HUES64 (cell line): ENCODE measurements at regions not wholly inside any gene's neighbourhood (a gene's known extent, or its start where the extent isn't known, plus 50 kb on each side); places are given as distances from the start of the nearest gene placed in this dataset.

Experiments used
- H3K27ac ChIP-seq: 2 replicates; pipeline ENCODE4 v1.7.0; 2013; ENCODE audit warnings: low read depth, low read length, inconsistent platforms
- H3K27me3 ChIP-seq: 2 replicates; pipeline ENCODE4 v1.6.1; 2013; ENCODE audit warnings: mild to moderate bottlenecking, low read length; ENCODE audit not compliant: insufficient read depth
- H3K36me3 ChIP-seq: 2 replicates; pipeline ENCODE4 v1.6.1; 2013; ENCODE audit warnings: mild to moderate bottlenecking, low read length; ENCODE audit not compliant: insufficient read depth
- H3K4me1 ChIP-seq: 2 replicates; pipeline ENCODE4 v1.6.1; 2013; ENCODE audit warnings: mild to moderate bottlenecking, low read length, moderate library complexity; ENCODE audit not compliant: insufficient read depth
- H3K4me3 ChIP-seq: 2 replicates; pipeline ENCODE4 v1.5.1; 2013; ENCODE audit warnings: mild to moderate bottlenecking, low read length, moderate library complexity
- H3K9ac ChIP-seq: 2 replicates; pipeline ENCODE4 v1.6.1; 2013; ENCODE audit warnings: mild to moderate bottlenecking, low read depth, low read length
- H3K9me3 ChIP-seq: 2 replicates; pipeline ENCODE4 v1.6.1; 2013; ENCODE audit warnings: low read depth, low read length; ENCODE audit not compliant: insufficient read depth
- WGBS: fragments of 150-250, 120-280 bp; methylation state at CpG from one replicate; pipeline ENCODE4 v1.1.7; 2013; ENCODE audit warnings: missing lambda C conversion rate; 5-methylcytosine and 5-hydroxymethylcytosine counted together

- Histone ChIP-seq H3K27me3 (no peaks in the 10 kb centered on the region), H3K27ac (no peak overlapping the region), H3K9ac (no peak overlapping the region), H3K36me3 (no peaks in the 10 kb centered on the region), H3K4me1 (peaks cover 27% of the 10 kb centered on the region), H3K9me3 (no peaks in the 10 kb centered on the region), H3K4me3 (no peak overlapping the region)
- 96% methylated on average over 2 of the region's 2 CpGs for WGBS
Measured at GRCh38 chr13:37383856-37384370, 214.7 kb downstream of the POSTN start.

- H3K27ac ChIP-seq, result no peak overlapping the region
- H3K27me3 ChIP-seq, result no peaks in the 10 kb centered on the region
- H3K36me3 ChIP-seq, result no peaks in the 10 kb centered on the region
- H3K9ac ChIP-seq, result no peak overlapping the region
- H3K4me1 ChIP-seq, result peaks cover 27% of the 10 kb centered on the region
- H3K4me3 ChIP-seq, result no peak overlapping the region
- H3K9me3 ChIP-seq, result no peaks in the 10 kb centered on the region
- WGBS, result 83% methylated on average over 1 of the region's 2 CpGs
Measured at GRCh38 chr13:37383046-37383445, 215.5 kb downstream of the POSTN start.

- H3K36me3 ChIP-seq, result no peaks in the 10 kb centered on the region
- no peak overlapping the region for H3K9ac ChIP-seq
- H3K27me3 ChIP-seq, result no peaks in the 10 kb centered on the region
- WGBS, result 95% methylated on average over 2 of the region's 2 CpGs
- H3K4me3 ChIP-seq, result no peak overlapping the region
- no peaks in the 10 kb centered on the region for H3K9me3 ChIP-seq
- no peak overlapping the region for H3K27ac ChIP-seq
- peaks cover 27% of the 10 kb centered on the region for H3K4me1 ChIP-seq
Measured at GRCh38 chr13:37382146-37382545, 216.4 kb downstream of the POSTN start.

GRCh38 chr13:37381502-37381901 is 217.1 kb downstream of the POSTN start:
- H3K36me3 ChIP-seq, result no peaks in the 10 kb centered on the region
- WGBS, result 100% methylated on average over 1 of the region's 1 CpG
- H3K9me3 ChIP-seq, result no peaks in the 10 kb centered on the region
- H3K27me3 ChIP-seq, result no peaks in the 10 kb centered on the region
- no peak overlapping the region for H3K27ac ChIP-seq
- no peak overlapping the region for H3K4me3 ChIP-seq
- H3K4me1 ChIP-seq, result peaks cover 27% of the 10 kb centered on the region
- no peak overlapping the region for H3K9ac ChIP-seq

- Histone ChIP-seq H3K27ac (no peak overlapping the region), H3K9me3 (no peaks in the 10 kb centered on the region), H3K4me3 (no peak overlapping the region), H3K4me1 (peaks cover 19% of the 10 kb centered on the region), H3K9ac (no peak overlapping the region), H3K36me3 (no peaks in the 10 kb centered on the region), H3K27me3 (no peaks in the 10 kb centered on the region)
- 93% methylated on average over 3 of the region's 4 CpGs for WGBS
Measured at GRCh38 chr13:37379841-37380240, 218.7 kb downstream of the POSTN start.

GRCh38 chr13:37375724-37376123 is 222.8 kb downstream of the POSTN start:
- no peaks in the 10 kb centered on the region for H3K27me3 ChIP-seq
- no peak overlapping the region for H3K27ac ChIP-seq
- no peaks in the 10 kb centered on the region for H3K36me3 ChIP-seq
- no peaks in the 10 kb centered on the region for H3K9me3 ChIP-seq
- H3K4me1 ChIP-seq, result no peaks in the 10 kb centered on the region
- no peak overlapping the region for H3K9ac ChIP-seq
- H3K4me3 ChIP-seq, result no peak overlapping the region
- WGBS, result 94% methylated on average over 2 of the region's 3 CpGs

- no peaks in the 10 kb centered on the region for H3K9me3 ChIP-seq
- 86% methylated on average over 1 of the region's 1 CpG for WGBS
- H3K4me1 ChIP-seq, result no peaks in the 10 kb centered on the region
- no peak overlapping the region for H3K9ac ChIP-seq
- no peak overlapping the region for H3K27ac ChIP-seq
- H3K4me3 ChIP-seq, result no peak overlapping the region
- H3K27me3 ChIP-seq, result no peaks in the 10 kb centered on the region
- H3K36me3 ChIP-seq, result no peaks in the 10 kb centered on the region
Measured at GRCh38 chr13:37375071-37375470, 223.5 kb downstream of the POSTN start.

GRCh38 chr13:37369616-37370015 is 229.0 kb downstream of the POSTN start:
- H3K27ac ChIP-seq, result no peak overlapping the region
- H3K4me3 ChIP-seq, result no peak overlapping the region
- no peaks in the 10 kb centered on the region for H3K4me1 ChIP-seq
- WGBS, result 67% methylated on average over 4 of the region's 4 CpGs
- H3K9ac ChIP-seq, result no peak overlapping the region
- H3K9me3 ChIP-seq, result no peaks in the 10 kb centered on the region
- H3K36me3 ChIP-seq, result no peaks in the 10 kb centered on the region
- H3K27me3 ChIP-seq, result no peaks in the 10 kb centered on the region

- Histone ChIP-seq H3K4me3 (no peak overlapping the region), H3K27me3 (no peaks in the 10 kb centered on the region), H3K36me3 (no peaks in the 10 kb centered on the region), H3K9ac (no peak overlapping the region), H3K27ac (no peak overlapping the region), H3K9me3 (no peaks in the 10 kb centered on the region), H3K4me1 (no peaks in the 10 kb centered on the region)
- WGBS, result 80% methylated on average over 3 of the region's 4 CpGs
Measured at GRCh38 chr13:37368501-37368900, 230.1 kb downstream of the POSTN start.

- Histone ChIP-seq H3K36me3 (no peaks in the 10 kb centered on the region), H3K4me1 (no peaks in the 10 kb centered on the region), H3K4me3 (no peak overlapping the region), H3K27me3 (no peaks in the 10 kb centered on the region), H3K27ac (no peak overlapping the region), H3K9ac (no peak overlapping the region), H3K9me3 (no peaks in the 10 kb centered on the region)
- 91% methylated on average over 3 of the region's 5 CpGs for WGBS
Measured at GRCh38 chr13:37366044-37366770, 232.4 kb downstream of the POSTN start.

- Histone ChIP-seq H3K27ac (no peak overlapping the region), H3K9ac (no peak overlapping the region), H3K4me1 (no peaks in the 10 kb centered on the region), H3K4me3 (no peak overlapping the region), H3K27me3 (no peaks in the 10 kb centered on the region), H3K36me3 (no peaks in the 10 kb centered on the region), H3K9me3 (no peaks in the 10 kb centered on the region)
- 93% methylated on average over 1 of the region's 2 CpGs for WGBS
Measured at GRCh38 chr13:37365496-37365895, 233.1 kb downstream of the POSTN start.

- H3K27ac ChIP-seq, result no peak overlapping the region
- H3K4me1 ChIP-seq, result no peaks in the 10 kb centered on the region
- H3K4me3 ChIP-seq, result no peak overlapping the region
- WGBS, result 100% methylated on average over 1 of the region's 2 CpGs
- no peaks in the 10 kb centered on the region for H3K36me3 ChIP-seq
- no peak overlapping the region for H3K9ac ChIP-seq
- H3K27me3 ChIP-seq, result no peaks in the 10 kb centered on the region
- no peaks in the 10 kb centered on the region for H3K9me3 ChIP-seq
Measured at GRCh38 chr13:37364956-37365355, 233.6 kb downstream of the POSTN start.
